ENCODE measurements at regions not wholly inside any gene's neighbourhood (a gene's known extent, or its start where the extent isn't known, plus 50 kb on each side); places are given as distances from the start of the nearest gene placed in this dataset.

- Histone ChIP-seq H3K23ac (ENCODE audit: low read depth, low read length, poor library complexity) (no peak overlapping the region), H4K91ac (ENCODE audit: low read depth, low read length, poor library complexity) (no peak overlapping the region), H3K4ac (ENCODE audit: low read length) (no peak overlapping the region), H4K8ac (ENCODE audit: low read depth, low read length) (no peak overlapping the region), H2AFZ (ENCODE audit: low read length) (no peak overlapping the region), H3K79me1 (ENCODE audit: low read depth, low read length) (no peaks in the 10 kb centered on the region), H2BK5ac (ENCODE audit: low read length) (no peak overlapping the region), H3K4me2 (ENCODE audit: insufficient read depth, low read length, poor library complexity, severe bottlenecking) (no peak overlapping the region), H3K27me3 (ENCODE audit: control insufficient read depth in 3 of 3, insufficient read depth in 3 of 3, low read depth in 1 of 3, low read length in 3 of 3) (no peaks in the 10 kb centered on the region), H3K14ac (ENCODE audit: low read length) (no peak overlapping the region), H3K36me3 (replicated peaks in 1 of 2; ENCODE audit: control insufficient read depth in 2 of 2, insufficient read depth in 2 of 2, low read length in 2 of 2) (no peaks in the 10 kb centered on the region), H2AK5ac (ENCODE audit: low read depth, low read length) (no peak overlapping the region), H3K9me3 (replicated peaks in 1 of 2; ENCODE audit: control insufficient read depth in 2 of 2, insufficient read depth in 1 of 2, low read depth in 1 of 2, low read length in 2 of 2) (no peaks in the 10 kb centered on the region), H3K18ac (ENCODE audit: low read length) (no peak overlapping the region), H3K27ac (replicated peaks; ENCODE audit: low read length) (no peak overlapping the region), H3K9ac (ENCODE audit: low read depth, low read length, poor library complexity) (no peak overlapping the region), H3K4me3 (ENCODE audit: low read length in 2 of 2) (no peak overlapping the region), H3K4me1 (ENCODE audit: control insufficient read depth in 2 of 2, insufficient read depth in 1 of 2, low read depth in 1 of 2, low read length in 2 of 2) (peaks cover 5% of the 10 kb centered on the region in 2 donors), H2BK15ac (ENCODE audit: low read length) (no peak overlapping the region), H2BK120ac (ENCODE audit: low read depth, low read length) (no peak overlapping the region), H2BK12ac (ENCODE audit: low read length) (no peak overlapping the region)
- WGBS, 2 donors (ENCODE audit: extremely low coverage in 2 of 2, insufficient read length in 2 of 2, insufficient replicate concordance in 1 of 2) = no CpG with 5 or more reads among the region's 1 CpG
- DNase-seq (ENCODE audit: low spot score) = no peak
Observed at GRCh38 chr5:68012831-68013230, 202.7 kb upstream of the PIK3R1 start.

- H2AK5ac ChIP-seq (ENCODE audit: low read depth, low read length) = no peak overlapping the region
- H3K27me3 ChIP-seq (ENCODE audit: control insufficient read depth in 3 of 3, insufficient read depth in 3 of 3, low read depth in 1 of 3, low read length in 3 of 3) = no peaks in the 10 kb centered on the region
- H3K14ac ChIP-seq (ENCODE audit: low read length) = no peak overlapping the region
- H3K27ac ChIP-seq (replicated peaks; ENCODE audit: low read length) = no peak overlapping the region
- no peaks in the 10 kb centered on the region for H3K36me3 ChIP-seq (replicated peaks in 1 of 2; ENCODE audit: control insufficient read depth in 2 of 2, insufficient read depth in 2 of 2, low read length in 2 of 2)
- no peak overlapping the region for H2BK120ac ChIP-seq (ENCODE audit: low read depth, low read length)
- H3K4me1 ChIP-seq (ENCODE audit: control insufficient read depth in 2 of 2, insufficient read depth in 1 of 2, low read depth in 1 of 2, low read length in 2 of 2) = peaks cover 5% of the 10 kb centered on the region in 2 donors
- no peak overlapping the region for H3K9ac ChIP-seq (ENCODE audit: low read depth, low read length, poor library complexity)
- H3K4me2 ChIP-seq (ENCODE audit: insufficient read depth, low read length, poor library complexity, severe bottlenecking) = no peak overlapping the region
- H4K8ac ChIP-seq (ENCODE audit: low read depth, low read length) = no peak overlapping the region
- H3K79me1 ChIP-seq (ENCODE audit: low read depth, low read length) = no peaks in the 10 kb centered on the region
- no peak overlapping the region for H4K91ac ChIP-seq (ENCODE audit: low read depth, low read length, poor library complexity)
- H3K9me3 ChIP-seq (replicated peaks in 1 of 2; ENCODE audit: control insufficient read depth in 2 of 2, insufficient read depth in 1 of 2, low read depth in 1 of 2, low read length in 2 of 2) = no peaks in the 10 kb centered on the region
- no peak overlapping the region for H3K18ac ChIP-seq (ENCODE audit: low read length)
- no peak overlapping the region for H2BK15ac ChIP-seq (ENCODE audit: low read length)
- H3K4me3 ChIP-seq (ENCODE audit: low read length in 2 of 2) = no peak overlapping the region
- H2BK5ac ChIP-seq (ENCODE audit: low read length) = no peak overlapping the region
- H2AFZ ChIP-seq (ENCODE audit: low read length) = no peak overlapping the region
- WGBS, 2 donors (ENCODE audit: extremely low coverage in 2 of 2, insufficient read length in 2 of 2, insufficient replicate concordance in 1 of 2) = no CpG with 5 or more reads among the region's 1 CpG
- no peak overlapping the region for H3K4ac ChIP-seq (ENCODE audit: low read length)
- no peak overlapping the region for H2BK12ac ChIP-seq (ENCODE audit: low read length)
- no peak overlapping the region for H3K23ac ChIP-seq (ENCODE audit: low read depth, low read length, poor library complexity)
- no peak for DNase-seq (ENCODE audit: low spot score)
Observed at GRCh38 chr5:68012429-68012828, 203.1 kb upstream of the PIK3R1 start.

DNA sequence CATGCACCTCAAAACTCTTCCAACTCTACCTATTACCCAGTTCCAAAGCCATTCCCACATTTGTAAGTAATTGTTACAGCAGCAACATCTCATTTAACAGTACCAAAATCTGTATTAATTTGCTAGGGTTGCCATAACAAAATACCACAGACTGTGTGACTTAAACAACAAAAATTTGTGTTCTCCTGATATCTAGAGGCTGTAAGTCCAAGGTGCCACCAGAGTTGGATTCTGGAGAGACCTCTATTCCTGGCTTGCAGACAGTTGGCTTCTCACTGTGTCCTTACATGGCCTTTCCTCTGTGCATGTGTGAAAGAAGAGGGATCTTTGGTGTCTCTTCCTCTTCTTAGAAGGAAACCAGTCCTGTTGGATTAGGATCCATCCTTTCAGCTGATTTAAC is 203.8 kb upstream of the PIK3R1 start:
- Histone ChIP-seq H3K4me2 (ENCODE audit: insufficient read depth, low read length, poor library complexity, severe bottlenecking) (no peak overlapping the region), H3K27ac (replicated peaks; ENCODE audit: low read length) (no peak overlapping the region), H3K4me1 (ENCODE audit: control insufficient read depth in 2 of 2, insufficient read depth in 1 of 2, low read depth in 1 of 2, low read length in 2 of 2) (peaks cover 5% of the 10 kb centered on the region in 2 donors), H3K79me1 (ENCODE audit: low read depth, low read length) (no peaks in the 10 kb centered on the region), H3K9ac (ENCODE audit: low read depth, low read length, poor library complexity) (no peak overlapping the region), H2AK5ac (ENCODE audit: low read depth, low read length) (no peak overlapping the region), H4K91ac (ENCODE audit: low read depth, low read length, poor library complexity) (no peak overlapping the region), H2BK120ac (ENCODE audit: low read depth, low read length) (no peak overlapping the region), H3K27me3 (ENCODE audit: control insufficient read depth in 3 of 3, insufficient read depth in 3 of 3, low read depth in 1 of 3, low read length in 3 of 3) (no peaks in the 10 kb centered on the region), H3K4ac (ENCODE audit: low read length) (no peak overlapping the region), H2BK12ac (ENCODE audit: low read length) (no peak overlapping the region), H3K36me3 (replicated peaks in 1 of 2; ENCODE audit: control insufficient read depth in 2 of 2, insufficient read depth in 2 of 2, low read length in 2 of 2) (no peaks in the 10 kb centered on the region), H3K14ac (ENCODE audit: low read length) (no peak overlapping the region), H3K9me3 (replicated peaks in 1 of 2; ENCODE audit: control insufficient read depth in 2 of 2, insufficient read depth in 1 of 2, low read depth in 1 of 2, low read length in 2 of 2) (no peaks in the 10 kb centered on the region), H2BK5ac (ENCODE audit: low read length) (no peak overlapping the region), H2BK15ac (ENCODE audit: low read length) (no peak overlapping the region), H3K23ac (ENCODE audit: low read depth, low read length, poor library complexity) (no peak overlapping the region), H4K8ac (ENCODE audit: low read depth, low read length) (no peak overlapping the region), H2AFZ (ENCODE audit: low read length) (no peak overlapping the region), H3K4me3 (ENCODE audit: low read length in 2 of 2) (no peak overlapping the region), H3K18ac (ENCODE audit: low read length) (no peak overlapping the region)
- DNase-seq (ENCODE audit: low spot score) = no peak

DNA sequence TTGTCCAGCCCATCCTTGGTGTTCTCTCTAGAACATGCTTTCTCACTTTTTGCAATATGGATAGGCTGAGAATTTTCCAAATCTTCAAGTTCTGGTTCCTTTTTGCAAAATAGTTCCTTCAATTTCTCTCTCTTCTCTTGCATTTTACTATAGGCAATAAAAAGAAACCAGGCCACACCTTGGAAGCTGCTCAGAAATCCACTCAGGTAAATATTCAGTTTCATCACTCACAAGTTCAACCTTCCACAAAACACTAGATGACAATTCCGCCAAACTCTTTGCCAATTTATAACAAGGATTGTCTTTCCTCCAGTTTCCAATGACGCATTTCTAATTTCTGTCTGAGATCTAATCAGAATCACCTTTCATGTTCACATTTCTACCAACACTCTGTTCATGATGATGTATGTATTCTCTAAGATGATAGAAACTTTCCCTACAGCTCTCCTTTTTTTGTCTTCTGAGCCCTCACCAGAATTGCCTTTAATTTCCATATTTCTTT is 204.2 kb upstream of the PIK3R1 start:
- Histone ChIP-seq H4K91ac (ENCODE audit: low read depth, low read length, poor library complexity) (no peak overlapping the region), H3K9me3 (replicated peaks in 1 of 2; ENCODE audit: control insufficient read depth in 2 of 2, insufficient read depth in 1 of 2, low read depth in 1 of 2, low read length in 2 of 2) (no peaks in the 10 kb centered on the region), H2BK120ac (ENCODE audit: low read depth, low read length) (no peak overlapping the region), H3K4ac (ENCODE audit: low read length) (no peak overlapping the region), H2BK15ac (ENCODE audit: low read length) (no peak overlapping the region), H3K4me3 (ENCODE audit: low read length in 2 of 2) (no peak overlapping the region), H3K4me1 (ENCODE audit: control insufficient read depth in 2 of 2, insufficient read depth in 1 of 2, low read depth in 1 of 2, low read length in 2 of 2) (peaks cover 5% of the 10 kb centered on the region in 2 donors), H3K14ac (ENCODE audit: low read length) (no peak overlapping the region), H4K8ac (ENCODE audit: low read depth, low read length) (no peak overlapping the region), H2AK5ac (ENCODE audit: low read depth, low read length) (no peak overlapping the region), H2BK5ac (ENCODE audit: low read length) (no peak overlapping the region), H3K27me3 (ENCODE audit: control insufficient read depth in 3 of 3, insufficient read depth in 3 of 3, low read depth in 1 of 3, low read length in 3 of 3) (no peaks in the 10 kb centered on the region), H2BK12ac (ENCODE audit: low read length) (no peak overlapping the region), H3K9ac (ENCODE audit: low read depth, low read length, poor library complexity) (no peak overlapping the region), H3K4me2 (ENCODE audit: insufficient read depth, low read length, poor library complexity, severe bottlenecking) (no peak overlapping the region), H3K79me1 (ENCODE audit: low read depth, low read length) (no peaks in the 10 kb centered on the region), H3K36me3 (replicated peaks in 1 of 2; ENCODE audit: control insufficient read depth in 2 of 2, insufficient read depth in 2 of 2, low read length in 2 of 2) (no peaks in the 10 kb centered on the region), H3K27ac (replicated peaks; ENCODE audit: low read length) (no peak overlapping the region), H2AFZ (ENCODE audit: low read length) (no peak overlapping the region), H3K23ac (ENCODE audit: low read depth, low read length, poor library complexity) (no peak overlapping the region), H3K18ac (ENCODE audit: low read length) (no peak overlapping the region)
- no peak for DNase-seq (ENCODE audit: low spot score)
- WGBS, 2 donors (ENCODE audit: extremely low coverage in 2 of 2, insufficient read length in 2 of 2, insufficient replicate concordance in 1 of 2) = no CpG with 5 or more reads among the region's 2 CpGs
